Liver (tissue), 8 donors: ENCODE measurements at regions not wholly inside any gene's neighbourhood (a gene's known extent, or its start where the extent isn't known, plus 50 kb on each side); places are given as distances from the start of the nearest gene placed in this dataset.

ENCODE experiments used
- DNase-seq: peaks from one replicate; pipeline ENCODE4 v3.0.0-alpha.2; 2017; ENCODE audit warnings: low spot score
- H3K27ac ChIP-seq, 2 donors: one replicate each; pipeline ENCODE4 v1.7.0; 2013; ENCODE audit warnings: inconsistent platforms in 2 of 2, low read length in 2 of 2, control low read depth in 1 of 2, low read depth in 1 of 2, mild to moderate bottlenecking in 1 of 2
- H3K27me3 ChIP-seq, 4 donors: one replicate each; pipeline versions ENCODE4 v1.6.1 to v1.7.0; 2013; ENCODE audit warnings: low read length in 3 of 4, inconsistent platforms in 1 of 4, mild to moderate bottlenecking in 1 of 4, moderate library complexity in 1 of 4; ENCODE audit not compliant: control insufficient read depth in 4 of 4, insufficient read depth in 4 of 4
- H3K36me3 ChIP-seq, 4 donors: one replicate each; pipeline versions ENCODE4 v1.6.1 to v1.7.0; 2013; ENCODE audit warnings: low read length in 3 of 4, mild to moderate bottlenecking in 3 of 4, low read depth in 1 of 4, moderate library complexity in 1 of 4; ENCODE audit not compliant: control insufficient read depth in 4 of 4, insufficient read depth in 3 of 4
- H3K4me1 ChIP-seq, 4 donors: one replicate each; pipeline versions ENCODE4 v1.6.1 to v1.7.0; 2013; ENCODE audit warnings: low read length in 3 of 4, mild to moderate bottlenecking in 3 of 4, moderate library complexity in 1 of 4; ENCODE audit not compliant: control insufficient read depth in 4 of 4, insufficient read depth in 4 of 4
- H3K4me3 ChIP-seq, 3 donors: one replicate each; pipeline versions ENCODE4 v1.6.1 to v1.7.0; 2013; ENCODE audit warnings: low read length in 3 of 3, control low read depth in 1 of 3, low read depth in 1 of 3, mild to moderate bottlenecking in 1 of 3
- H3K9ac ChIP-seq, 2 donors: one replicate each; pipeline ENCODE4 v1.7.0; 2013; ENCODE audit warnings: low read length in 2 of 2, mild to moderate bottlenecking in 2 of 2, moderate library complexity in 2 of 2, control low read depth in 1 of 2, low read depth in 1 of 2
- H3K9me3 ChIP-seq, 4 donors: one replicate each; pipeline versions ENCODE4 v1.6.1 to v1.7.0; 2013; ENCODE audit warnings: low read length in 3 of 4; ENCODE audit not compliant: control insufficient read depth in 4 of 4
- ATF3 ChIP-seq: IDR thresholded peaks from 2 replicates; pipeline ENCODE4 v1.6.1; 2016; ENCODE audit warnings: antibody characterized with exemption
- CTCF ChIP-seq: fragments of 150-350 bp; IDR thresholded peaks from 2 replicates; pipeline ENCODE4 v1.5.1; 2017; ENCODE audit warnings: improper control_type of control experiment, low read depth, low read length; ENCODE audit not compliant: missing input control
- EGR1 ChIP-seq, 2 donors: IDR thresholded peaks; 2 replicates each; pipeline ENCODE4 v1.6.1; 2016 to 2018; ENCODE audit warnings: antibody characterized with exemption in 2 of 2, low read depth in 2 of 2
- FOXA1 ChIP-seq: IDR thresholded peaks from 2 replicates; pipeline ENCODE4 v1.6.1; 2016; ENCODE audit warnings: antibody characterized with exemption
- FOXA2 ChIP-seq: IDR thresholded peaks from 2 replicates; pipeline ENCODE4 v1.6.1; 2016; ENCODE audit warnings: antibody characterized with exemption
- GABPA ChIP-seq, 2 donors: IDR thresholded peaks in 1 of 2; conservative IDR thresholded peaks in 1 of 2; 2 replicates each; pipeline ENCODE4 v1.6.1; 2016; ENCODE audit warnings: antibody characterized with exemption in 2 of 2, mild to moderate bottlenecking in 1 of 2, moderate library complexity in 1 of 2
- HNF4A ChIP-seq, 2 donors: conservative IDR thresholded peaks; 2 replicates each; pipeline ENCODE4 v1.6.1; 2016; ENCODE audit warnings: antibody characterized with exemption in 2 of 2, mild to moderate bottlenecking in 2 of 2
- HNF4G ChIP-seq: IDR thresholded peaks from 2 replicates; pipeline ENCODE4 v1.6.1; 2016; ENCODE audit warnings: antibody characterized with exemption
- JUND ChIP-seq, 2 donors: IDR thresholded peaks; 2 replicates each; pipeline ENCODE4 v1.6.1; 2016; ENCODE audit warnings: antibody characterized with exemption in 2 of 2
- MAX ChIP-seq: IDR thresholded peaks from 2 replicates; pipeline ENCODE4 v1.6.1; 2016; ENCODE audit warnings: antibody characterized with exemption
- NR2F2 ChIP-seq: IDR thresholded peaks from 2 replicates; pipeline ENCODE4 v1.6.1; 2016; ENCODE audit warnings: antibody characterized with exemption
- RAD21 ChIP-seq, 2 donors: IDR thresholded peaks; 2 replicates each; pipeline ENCODE4 v1.6.1; 2016; ENCODE audit warnings: antibody characterized with exemption in 2 of 2, mild to moderate bottlenecking in 2 of 2
- REST ChIP-seq: IDR thresholded peaks from 2 replicates; pipeline ENCODE4 v1.6.1; 2016; ENCODE audit warnings: antibody characterized with exemption, mild to moderate bottlenecking
- RXRA ChIP-seq, 2 donors: IDR thresholded peaks; 2 replicates each; pipeline ENCODE4 v1.6.1; 2017 to 2018; ENCODE audit warnings: antibody characterized with exemption in 2 of 2, mild to moderate bottlenecking in 1 of 2
- SP1 ChIP-seq: IDR thresholded peaks from 2 replicates; pipeline ENCODE4 v1.6.1; 2018; ENCODE audit warnings: antibody characterized with exemption, mild to moderate bottlenecking
- TAF1 ChIP-seq: conservative IDR thresholded peaks from 2 replicates; pipeline ENCODE4 v1.6.1; 2016; ENCODE audit warnings: antibody characterized with exemption, mild to moderate bottlenecking
- YY1 ChIP-seq: IDR thresholded peaks from 2 replicates; pipeline ENCODE4 v1.6.1; 2016; ENCODE audit warnings: antibody characterized with exemption, mild to moderate bottlenecking
- ZBTB33 ChIP-seq: IDR thresholded peaks from 2 replicates; pipeline ENCODE4 v1.6.1; 2016; ENCODE audit warnings: antibody characterized with exemption
- WGBS: extraction: QIAGEN DNeasy Blood & Tissue Kit; methylation state at CpG from one replicate; pipeline ENCODE4 v1.1.7; 2013; 5-methylcytosine and 5-hydroxymethylcytosine counted together
- donor health status: healthy.
- donor health status: healthy.
- donor health status: healthy.
- donor health status: healthy.
- donor health status: healthy.

GRCh38 chr6:149158076-149158475 is 159.4 kb upstream of the TAB2 start (continued):
- TF ChIP-seq CTCF = no peak
- TF ChIP-seq NR2F2 = no peak

- Histone ChIP-seq H3K27ac (no peak overlapping the region), H3K9ac (no peak overlapping the region), H3K36me3 (no peaks in the 10 kb centered on the region), H3K27me3 (no peaks in the 10 kb centered on the region), H3K4me3 (no peak overlapping the region), H3K4me1 (no peaks in the 10 kb centered on the region), H3K9me3 (no peaks in the 10 kb centered on the region)
- WGBS = 85% methylated on average over 1 of the region's 1 CpG
- DNase-seq = no peak
- TF ChIP-seq GABPA (IDR thresholded peaks at IDR 0.05 in 1 of 2, conservative IDR thresholded peaks at IDR 0.05 in 1 of 2) (no peak), FOXA1 (no peak), MAX (no peak), FOXA2 (no peak)
Observed at GRCh38 chr6:149160943-149161342, 156.6 kb upstream of the TAB2 start.

GRCh38 chr6:149162924-149163323 is 154.6 kb upstream of the TAB2 start:
- Histone ChIP-seq H3K9me3 (no peaks in the 10 kb centered on the region), H3K27ac (no peak overlapping the region), H3K27me3 (no peaks in the 10 kb centered on the region), H3K9ac (no peak overlapping the region), H3K36me3 (no peaks in the 10 kb centered on the region), H3K4me3 (no peak overlapping the region), H3K4me1 (no peaks in the 10 kb centered on the region)
- DNase-seq = no peak
- TF ChIP-seq FOXA2 = no peak
- TF ChIP-seq JUND (IDR thresholded peaks at IDR 0.05) = no peak
- TF ChIP-seq MAX = no peak
- TF ChIP-seq CTCF = no peak
- TF ChIP-seq HNF4G = no peak
- TF ChIP-seq GABPA (IDR thresholded peaks at IDR 0.05 in 1 of 2, conservative IDR thresholded peaks at IDR 0.05 in 1 of 2) = no peak
- TF ChIP-seq NR2F2 = no peak
- TF ChIP-seq RXRA (IDR thresholded peaks at IDR 0.05) = no peak
- TF ChIP-seq EGR1 (IDR thresholded peaks at IDR 0.05; ENCODE audit: low read depth in 2 of 2) = no peak
- no peak for TF ChIP-seq RAD21 (IDR thresholded peaks at IDR 0.05)
- TF ChIP-seq SP1 = no peak
- TF ChIP-seq ATF3 = no peak
- no peak for TF ChIP-seq YY1
- TF ChIP-seq TAF1 = no peak
- no peak for TF ChIP-seq ZBTB33
- TF ChIP-seq HNF4A (conservative IDR thresholded peaks at IDR 0.05) = no peak
- no peak for TF ChIP-seq REST
- no peak for TF ChIP-seq FOXA1
